ENCODE measurements at regions not wholly inside any gene's neighbourhood (a gene's known extent, or its start where the extent isn't known, plus 50 kb on each side); places are given as distances from the start of the nearest gene placed in this dataset.

- H2AFZ ChIP-seq (ENCODE audit: low read length), result no peak overlapping the region
These were observed 120.9 kb upstream of the CPSF6 start for GRCh38 chr12:69118516-69118915.

More at GRCh38 chr12:69118516-69118915, 120.9 kb upstream of the CPSF6 start:
- Histone ChIP-seq H3K4me1 (replicated peaks in 1 of 4; ENCODE audit: control insufficient read depth in 3 of 4, insufficient read depth in 4 of 4, low read length in 3 of 4) (no peaks in the 10 kb centered on the region), H3K14ac (ENCODE audit: insufficient read length) (no peak overlapping the region), H3K27me3 (replicated peaks in 1 of 4; ENCODE audit: control insufficient read depth in 3 of 4, extremely low read depth in 1 of 4, insufficient read depth in 3 of 4, low read length in 3 of 4) (no peaks in the 10 kb centered on the region), H3K18ac (ENCODE audit: extremely low read depth, low read length) (no peak overlapping the region), H4K8ac (ENCODE audit: extremely low read depth, insufficient read depth, low read length) (no peak overlapping the region), H3K4me2 (ENCODE audit: insufficient read depth in 1 of 2, low read depth in 2 of 2, low read length in 2 of 2) (no peak overlapping the region), H3K27ac (ENCODE audit: low read depth, low read length) (no peak overlapping the region), H4K91ac (replicated peaks; ENCODE audit: insufficient read length, low read length) (no peak overlapping the region), H3K23me2 (ENCODE audit: low read depth, low read length) (no peaks in the 10 kb centered on the region), H2BK15ac (ENCODE audit: low read length) (no peak overlapping the region), H2BK5ac (ENCODE audit: low read depth, low read length) (no peak overlapping the region), H2BK20ac (ENCODE audit: low read length) (no peak overlapping the region), H2BK120ac (replicated peaks; ENCODE audit: low read depth, low read length) (no peak overlapping the region), H3K79me1 (ENCODE audit: low read depth, low read length) (no peaks in the 10 kb centered on the region), H3K4ac (replicated peaks; ENCODE audit: insufficient read length, low read depth, low read length) (no peak overlapping the region), H3K79me2 (ENCODE audit: control insufficient read depth in 1 of 2, insufficient read depth in 2 of 2, low read length in 2 of 2) (no peaks in the 10 kb centered on the region), H4K5ac (ENCODE audit: insufficient read length, low read depth, low read length) (no peak overlapping the region), H4K20me1 (replicated peaks in 1 of 2; ENCODE audit: control insufficient read depth in 1 of 2, insufficient read depth in 2 of 2, low read length in 2 of 2) (no peaks in the 10 kb centered on the region), H3K36me3 (ENCODE audit: control insufficient read depth in 2 of 4, insufficient read depth in 4 of 4, low read length in 3 of 4) (no peaks in the 10 kb centered on the region), H3K56ac (replicated peaks; ENCODE audit: insufficient read length, low read depth, low read length) (no peak overlapping the region), H3K9me3 (ENCODE audit: insufficient read depth in 2 of 2, low read depth in 1 of 2, low read length in 1 of 2) (no peaks in the 10 kb centered on the region), H2AK5ac (ENCODE audit: low read depth, low read length) (no peak overlapping the region), H2BK12ac (ENCODE audit: low read depth, low read length) (no peak overlapping the region), H3K9ac (replicated peaks in 1 of 4; ENCODE audit: extremely low read depth in 1 of 4, low read depth in 3 of 4, low read length in 3 of 4) (no peak overlapping the region), H3K4me3 (ENCODE audit: extremely low read depth in 1 of 4, insufficient read depth in 2 of 4, low read depth in 3 of 4, low read length in 4 of 4) (no peak overlapping the region), H3K23ac (ENCODE audit: insufficient read length) (no peak overlapping the region)
- ChIA-PET CTCF (ENCODE audit: partially characterized antibody) (interaction anchor here (0.8 to 1.6 kb wide), 5 partner anchors 15 to 288 kb away, joined by 3 read pairs; no protein-coding TSS in a partner anchor), POLR2A (ENCODE audit: partially characterized antibody) (no interaction called here)
- WGBS, 2 experiments (ENCODE audit: extremely low coverage in 1 of 2, insufficient coverage in 1 of 2, insufficient read length in 1 of 2, insufficient replicate concordance in 2 of 2, low coverage in 1 of 2, low lambda C conversion rate in 2 of 2, missing lambda C conversion rate in 1 of 2), result 94% methylated on average over 2 of the region's 2 CpGs; no CpG with 5 or more reads in 1 of the 2 experiments
- FAIRE-seq (no peak), DNase-seq (ENCODE audit: low read depth in 1 of 2, low spot score in 2 of 2) (no peak)
- no peak for TF ChIP-seq TEAD4 (IDR thresholded peaks at IDR 0.05; ENCODE audit: low read depth, low read length)
- no peak for TF ChIP-seq BCL11A (IDR thresholded peaks at IDR 0.05; ENCODE audit: low read depth in 2 of 2, low read length in 2 of 2)
- TF ChIP-seq NRF1 (IDR thresholded peaks at IDR 0.05; ENCODE audit: low read depth, low read length), result no peak
- TF ChIP-seq, protein P1, sequence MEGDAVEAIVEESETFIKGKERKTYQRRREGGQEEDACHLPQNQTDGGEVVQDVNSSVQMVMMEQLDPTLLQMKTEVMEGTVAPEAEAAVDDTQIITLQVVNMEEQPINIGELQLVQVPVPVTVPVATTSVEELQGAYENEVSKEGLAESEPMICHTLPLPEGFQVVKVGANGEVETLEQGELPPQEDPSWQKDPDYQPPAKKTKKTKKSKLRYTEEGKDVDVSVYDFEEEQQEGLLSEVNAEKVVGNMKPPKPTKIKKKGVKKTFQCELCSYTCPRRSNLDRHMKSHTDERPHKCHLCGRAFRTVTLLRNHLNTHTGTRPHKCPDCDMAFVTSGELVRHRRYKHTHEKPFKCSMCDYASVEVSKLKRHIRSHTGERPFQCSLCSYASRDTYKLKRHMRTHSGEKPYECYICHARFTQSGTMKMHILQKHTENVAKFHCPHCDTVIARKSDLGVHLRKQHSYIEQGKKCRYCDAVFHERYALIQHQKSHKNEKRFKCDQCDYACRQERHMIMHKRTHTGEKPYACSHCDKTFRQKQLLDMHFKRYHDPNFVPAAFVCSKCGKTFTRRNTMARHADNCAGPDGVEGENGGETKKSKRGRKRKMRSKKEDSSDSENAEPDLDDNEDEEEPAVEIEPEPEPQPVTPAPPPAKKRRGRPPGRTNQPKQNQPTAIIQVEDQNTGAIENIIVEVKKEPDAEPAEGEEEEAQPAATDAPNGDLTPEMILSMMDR (IDR thresholded peaks at IDR 0.05; ENCODE audit: control extremely low read depth in 1 of 3, insufficient read depth in 1 of 3, low read depth in 1 of 3, low read length in 3 of 3), result no peak
- no peak for TF ChIP-seq YY1 (IDR thresholded peaks at IDR 0.05; ENCODE audit: low read depth, low read length)
- TF ChIP-seq RXRA (IDR thresholded peaks at IDR 0.05; ENCODE audit: insufficient read depth, low read depth, low read length), result no peak
- no peak for TF ChIP-seq EP300 (IDR thresholded peaks at IDR 0.05; ENCODE audit: borderline replicate concordance in 1 of 2, low read depth in 2 of 2, low read length in 2 of 2)
- no peak for TF ChIP-seq TAF7 (optimal IDR thresholded peaks at IDR 0.05; ENCODE audit: borderline replicate concordance, low read depth, low read length)
- no peak for TF ChIP-seq ZNF274 (IDR thresholded peaks at IDR 0.05; ENCODE audit: borderline replicate concordance, extremely low read depth, low read length)
- no peak for TF ChIP-seq CBX8 (IDR thresholded peaks at IDR 0.05; ENCODE audit: borderline replicate concordance, low read depth, low read length)
